HG03045 (cell line): ENCODE measurements at regions not wholly inside any gene's neighbourhood (a gene's known extent, or its start where the extent isn't known, plus 50 kb on each side); places are given as distances from the start of the nearest gene placed in this dataset.

ENCODE experiments used
- ATAC-seq: cut with Tn5 transposase; IDR thresholded peaks from one replicate; pipeline ENCODE4 v1.9.1; 2021; ENCODE audit warnings: mild to moderate bottlenecking, moderate library complexity; ENCODE audit not compliant: unreplicated experiment

- no peak for ATAC-seq
These were observed 803.0 kb upstream of the KLHL1 start for GRCh38 chr13:70911286-70911685.

- ATAC-seq = no peak
These were observed 800.5 kb upstream of the KLHL1 start for GRCh38 chr13:70908795-70909194.

- ATAC-seq = no peak
These were observed 796.8 kb upstream of the KLHL1 start for GRCh38 chr13:70905035-70905434.

GRCh38 chr13:70896136-70896535 lies 787.9 kb upstream of the KLHL1 start:
- ATAC-seq = no peak

- no peak for ATAC-seq
These were observed 787.3 kb upstream of the KLHL1 start for GRCh38 chr13:70895599-70895998.

GRCh38 chr13:70894258-70894657 lies 786.0 kb upstream of the KLHL1 start:
- no peak for ATAC-seq

GRCh38 chr13:70893832-70894231 lies 785.6 kb upstream of the KLHL1 start:
- ATAC-seq = no peak

- no peak for ATAC-seq
These were observed 782.0 kb upstream of the KLHL1 start for GRCh38 chr13:70890289-70890688.

- no peak for ATAC-seq
These were observed 780.9 kb upstream of the KLHL1 start for GRCh38 chr13:70889163-70889562.

- no peak for ATAC-seq
These were observed 775.9 kb upstream of the KLHL1 start for GRCh38 chr13:70884196-70884595.

GRCh38 chr13:70874636-70875035 lies 766.4 kb upstream of the KLHL1 start:
- no peak for ATAC-seq

GRCh38 chr13:70864731-70865130 lies 756.5 kb upstream of the KLHL1 start:
- no peak for ATAC-seq

GRCh38 chr13:70856711-70857110 lies 748.5 kb upstream of the KLHL1 start:
- ATAC-seq = no peak

- ATAC-seq = no peak
These were observed 747.8 kb upstream of the KLHL1 start for GRCh38 chr13:70856025-70856424.

- no peak for ATAC-seq
These were observed 741.0 kb upstream of the KLHL1 start for GRCh38 chr13:70849222-70849621.

GRCh38 chr13:70844391-70845108 lies 736.3 kb upstream of the KLHL1 start:
- no peak for ATAC-seq

- ATAC-seq = no peak
These were observed 733.9 kb upstream of the KLHL1 start for GRCh38 chr13:70842062-70842644.

- no peak for ATAC-seq
These were observed 733.2 kb upstream of the KLHL1 start for GRCh38 chr13:70841240-70842061.

GRCh38 chr13:70835371-70835770 lies 727.1 kb upstream of the KLHL1 start:
- no peak for ATAC-seq

GRCh38 chr13:70829748-70830147 lies 721.5 kb upstream of the KLHL1 start:
- no peak for ATAC-seq

- ATAC-seq = no peak
These were observed 709.3 kb upstream of the KLHL1 start for GRCh38 chr13:70817576-70817975.

- ATAC-seq = no peak
These were observed 708.6 kb upstream of the KLHL1 start for GRCh38 chr13:70816853-70817252.
